SK-N-SH treated with all-trans-retinoic acid at 6 μM for 48 hours (cell line): ENCODE measurements at regions not wholly inside any gene's neighbourhood (a gene's known extent, or its start where the extent isn't known, plus 50 kb on each side); places are given as distances from the start of the nearest gene placed in this dataset.

ENCODE experiments used
- ATAC-seq: fragments of 200-7000 bp; cut with Tn5 transposase; 3 replicates; pipeline ENCODE4 v1.9.1; 2020; ENCODE audit warnings: mild to moderate bottlenecking, moderate library complexity
- ARNTL ChIP-seq: fragments of 450-650 bp; formaldehyde crosslinking; IDR thresholded peaks from 2 replicates; pipeline ENCODE4 v1.5.0; 2020; ENCODE audit warnings: low read depth, mild to moderate bottlenecking, moderate library complexity, borderline replicate concordance
- BACH2 ChIP-seq: fragments of 250-450 bp; sonication (Bioruptor Pico); IDR thresholded peaks from 2 replicates; pipeline ENCODE4 v1.9.0; 2021; ENCODE audit warnings: mild to moderate bottlenecking, borderline replicate concordance
- CREB5 ChIP-seq: fragments of 250-450 bp; sonication (Bioruptor Pico); IDR thresholded peaks from 2 replicates; pipeline ENCODE4 v1.5.1; 2020; ENCODE audit warnings: low read depth, mild to moderate bottlenecking, moderate library complexity
- CSDC2 ChIP-seq: fragments of 250-450 bp; sonication (Bioruptor Pico); IDR thresholded peaks from 2 replicates; pipeline ENCODE4 v1.5.0; 2020; ENCODE audit warnings: mild to moderate bottlenecking, moderate library complexity
- ESRRG ChIP-seq: fragments of 250-450 bp; sonication (Bioruptor Pico); IDR thresholded peaks from 2 replicates; pipeline ENCODE4 v1.6.1; 2021; ENCODE audit warnings: mild to moderate bottlenecking
- GLIS3 ChIP-seq: fragments of 250-450 bp; sonication (Bioruptor Pico); IDR thresholded peaks from 2 replicates; pipeline ENCODE4 v1.5.0; 2020; ENCODE audit warnings: mild to moderate bottlenecking, moderate library complexity
- ISL1 ChIP-seq: fragments of 250-450 bp; sonication (Bioruptor Pico); IDR thresholded peaks from 2 replicates; pipeline ENCODE4 v2.1.2; 2022; ENCODE audit warnings: mild to moderate bottlenecking, moderate library complexity
- OSR1 ChIP-seq: fragments of 250-450 bp; sonication (Bioruptor Pico); IDR thresholded peaks from 2 replicates; pipeline ENCODE4 v1.8.0; 2022; ENCODE audit warnings: moderate library complexity, mild to moderate bottlenecking, inconsistent platforms
- PPARA ChIP-seq: fragments of 250-450 bp; sonication (Bioruptor Pico); IDR thresholded peaks from 2 replicates; pipeline ENCODE4 v1.5.0; 2020; ENCODE audit warnings: mild to moderate bottlenecking, borderline replicate concordance
- RARB ChIP-seq: fragments of 250-450 bp; sonication (Bioruptor Pico); IDR thresholded peaks from 2 replicates; pipeline ENCODE4 v1.8.0; 2021; ENCODE audit warnings: mild to moderate bottlenecking, moderate library complexity
- SNAI2 ChIP-seq: fragments of 250-450 bp; sonication (Bioruptor Pico); IDR thresholded peaks from 2 replicates; pipeline ENCODE4 v1.5.0; 2020; ENCODE audit warnings: mild to moderate bottlenecking, moderate library complexity
- TCF4 ChIP-seq: fragments of 250-450 bp; sonication (Bioruptor Pico); IDR thresholded peaks from 2 replicates; pipeline ENCODE4 v1.8.0; 2021; ENCODE audit warnings: mild to moderate bottlenecking, moderate library complexity, borderline replicate concordance
- TOX ChIP-seq: fragments of 250-450 bp; sonication (Bioruptor Pico); IDR thresholded peaks from 2 replicates; pipeline ENCODE4 v1.8.0; 2021; ENCODE audit warnings: mild to moderate bottlenecking, moderate library complexity, borderline replicate concordance
- TSHZ2 ChIP-seq: fragments of 250-450 bp; sonication (Bioruptor Pico); IDR thresholded peaks from 2 replicates; pipeline ENCODE4 v1.5.0; 2020; ENCODE audit warnings: mild to moderate bottlenecking, moderate library complexity
- ZC3H10 ChIP-seq: fragments of 250-450 bp; sonication (Bioruptor Pico); IDR thresholded peaks from 2 replicates; pipeline ENCODE4 v1.5.1; 2021; ENCODE audit warnings: mild to moderate bottlenecking, moderate library complexity
- ZFP3 ChIP-seq: fragments of 250-450 bp; sonication (Bioruptor Pico); IDR thresholded peaks from 2 replicates; pipeline ENCODE4 v1.5.0; 2020; ENCODE audit warnings: mild to moderate bottlenecking, moderate library complexity
- ZFP30 ChIP-seq: fragments of 450-650 bp; formaldehyde crosslinking; IDR thresholded peaks from 2 replicates; pipeline ENCODE4 v1.5.0; 2022; ENCODE audit warnings: mild to moderate bottlenecking, moderate library complexity
- ZNF565 ChIP-seq: fragments of 450-650 bp; formaldehyde crosslinking; conservative IDR thresholded peaks from 2 replicates; pipeline ENCODE4 v1.5.0; 2020; ENCODE audit warnings: low read depth, mild to moderate bottlenecking, moderate library complexity
- ZNF70 ChIP-seq: fragments of 450-650 bp; formaldehyde crosslinking; IDR thresholded peaks from 2 replicates; pipeline ENCODE4 v1.5.0; 2020; ENCODE audit warnings: mild to moderate bottlenecking, moderate library complexity
- ZNF8 ChIP-seq: fragments of 450-650 bp; formaldehyde crosslinking; IDR thresholded peaks from 2 replicates; pipeline ENCODE4 v1.5.0; 2020; ENCODE audit warnings: mild to moderate bottlenecking, moderate library complexity
- TF ChIP-seq, protein P1 (sequence below): fragments of 250-450 bp; sonication (Bioruptor Pico); IDR thresholded peaks from 2 replicates; pipeline ENCODE4 v1.8.0; 2020; ENCODE audit warnings: mild to moderate bottlenecking, moderate library complexity, borderline replicate concordance

DNA sequence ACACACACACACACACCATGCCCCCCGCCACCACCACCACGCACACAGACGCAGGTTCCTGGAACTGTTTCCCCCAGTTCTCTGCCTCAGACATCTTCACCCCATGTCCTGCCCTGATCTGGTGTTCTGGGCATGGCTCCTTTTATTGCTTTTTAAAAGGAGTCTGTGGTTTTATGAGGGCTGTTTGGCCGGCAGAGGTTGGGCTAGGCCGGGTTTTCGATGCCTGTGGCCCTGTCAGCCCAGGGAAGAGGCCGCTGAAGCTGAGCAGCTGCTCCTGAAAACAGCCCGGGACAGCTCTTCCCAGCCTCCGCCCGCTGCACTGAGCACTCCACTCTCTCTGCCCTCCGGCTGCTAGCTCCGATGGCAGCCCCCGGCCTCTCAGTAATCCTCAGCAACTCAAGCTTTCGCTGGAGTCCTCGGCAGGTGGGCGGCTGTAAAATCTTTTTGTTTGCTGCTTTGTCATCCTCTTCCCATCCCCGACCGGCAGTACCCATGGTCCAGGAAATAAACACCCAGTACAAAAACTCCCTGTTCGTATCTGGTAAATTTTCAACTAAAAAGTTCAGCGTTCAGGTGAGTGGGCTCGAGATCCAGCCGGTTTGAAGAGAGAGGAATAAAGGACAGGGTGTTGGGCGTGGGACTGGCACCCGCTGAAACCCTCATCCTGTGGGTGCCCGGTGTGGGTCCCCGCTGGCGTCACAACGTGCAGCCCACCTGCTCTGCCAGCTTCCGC lies 103.0 kb upstream of the ERCC6L2 start:
- no peak for ATAC-seq
- TF ChIP-seq ZNF8 (CRISPR knock-in tag) (no peak), BACH2 (CRISPR knock-in tag) (no peak), TCF4 (CRISPR knock-in tag) (no peak), GLIS3 (CRISPR knock-in tag) (no peak), ZFP3 (CRISPR knock-in tag) (no peak), ZNF565 (CRISPR knock-in tag) (no peak), ISL1 (CRISPR knock-in tag) (no peak), ZFP30 (CRISPR knock-in tag) (no peak), RARB (CRISPR knock-in tag) (no peak), CREB5 (no peak), ESRRG (no peak), PPARA (CRISPR knock-in tag) (no peak), CSDC2 (CRISPR knock-in tag) (no peak), ARNTL (CRISPR knock-in tag) (no peak), TOX (CRISPR knock-in tag) (no peak), ZNF70 (CRISPR knock-in tag) (no peak), OSR1 (CRISPR knock-in tag) (no peak), ZC3H10 (no peak)
- TF ChIP-seq, protein P1, sequence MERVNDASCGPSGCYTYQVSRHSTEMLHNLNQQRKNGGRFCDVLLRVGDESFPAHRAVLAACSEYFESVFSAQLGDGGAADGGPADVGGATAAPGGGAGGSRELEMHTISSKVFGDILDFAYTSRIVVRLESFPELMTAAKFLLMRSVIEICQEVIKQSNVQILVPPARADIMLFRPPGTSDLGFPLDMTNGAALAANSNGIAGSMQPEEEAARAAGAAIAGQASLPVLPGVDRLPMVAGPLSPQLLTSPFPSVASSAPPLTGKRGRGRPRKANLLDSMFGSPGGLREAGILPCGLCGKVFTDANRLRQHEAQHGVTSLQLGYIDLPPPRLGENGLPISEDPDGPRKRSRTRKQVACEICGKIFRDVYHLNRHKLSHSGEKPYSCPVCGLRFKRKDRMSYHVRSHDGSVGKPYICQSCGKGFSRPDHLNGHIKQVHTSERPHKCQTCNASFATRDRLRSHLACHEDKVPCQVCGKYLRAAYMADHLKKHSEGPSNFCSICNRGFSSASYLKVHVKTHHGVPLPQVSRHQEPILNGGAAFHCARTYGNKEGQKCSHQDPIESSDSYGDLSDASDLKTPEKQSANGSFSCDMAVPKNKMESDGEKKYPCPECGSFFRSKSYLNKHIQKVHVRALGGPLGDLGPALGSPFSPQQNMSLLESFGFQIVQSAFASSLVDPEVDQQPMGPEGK (CRISPR knock-in tag): no peak

- ATAC-seq: no peak
- no peak for TF ChIP-seq ARNTL (CRISPR knock-in tag)
- no peak for TF ChIP-seq RARB (CRISPR knock-in tag)
- TF ChIP-seq TSHZ2 (CRISPR knock-in tag): no peak
- TF ChIP-seq TOX (CRISPR knock-in tag): no peak
Measured at GRCh38 chr9:95771556-95772246, 103.8 kb upstream of the ERCC6L2 start.

- TF ChIP-seq PPARA (CRISPR knock-in tag) (no peak), TSHZ2 (CRISPR knock-in tag) (no peak), SNAI2 (CRISPR knock-in tag) (no peak), ZC3H10 (no peak), CREB5 (no peak)
- no peak for ATAC-seq
Measured at GRCh38 chr9:95770653-95771131, 104.8 kb upstream of the ERCC6L2 start.
